ENCODE measurements at regions not wholly inside any gene's neighbourhood (a gene's known extent, or its start where the extent isn't known, plus 50 kb on each side); places are given as distances from the start of the nearest gene placed in this dataset.

DNA sequence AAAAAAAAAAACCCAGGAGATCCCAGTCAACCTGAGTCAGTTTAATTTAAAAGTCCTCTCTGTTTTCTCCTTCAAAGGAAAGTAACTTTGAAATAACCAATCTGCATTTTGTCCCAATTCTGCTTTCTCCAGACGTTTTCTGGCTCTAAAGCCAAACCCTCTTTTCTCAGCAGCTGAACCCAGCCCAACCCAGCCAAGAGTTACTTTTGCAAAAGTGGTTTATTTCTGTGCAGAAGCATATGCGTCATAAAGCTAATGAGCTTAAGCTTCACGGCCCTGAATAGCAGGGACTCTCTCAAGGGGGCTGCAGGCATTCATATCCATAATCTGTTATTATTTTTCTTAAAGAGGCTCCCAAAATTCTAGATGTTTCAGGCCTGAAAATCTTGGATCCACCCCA, 176.6 kb downstream of the GALC start:
- no peaks in the 10 kb centered on the region for H3K9me3 ChIP-seq (ENCODE audit: control insufficient read depth, low read depth, low read length)
- no peaks in the 10 kb centered on the region for H3K36me3 ChIP-seq (ENCODE audit: control insufficient read depth, insufficient read depth, low read length)

DNA sequence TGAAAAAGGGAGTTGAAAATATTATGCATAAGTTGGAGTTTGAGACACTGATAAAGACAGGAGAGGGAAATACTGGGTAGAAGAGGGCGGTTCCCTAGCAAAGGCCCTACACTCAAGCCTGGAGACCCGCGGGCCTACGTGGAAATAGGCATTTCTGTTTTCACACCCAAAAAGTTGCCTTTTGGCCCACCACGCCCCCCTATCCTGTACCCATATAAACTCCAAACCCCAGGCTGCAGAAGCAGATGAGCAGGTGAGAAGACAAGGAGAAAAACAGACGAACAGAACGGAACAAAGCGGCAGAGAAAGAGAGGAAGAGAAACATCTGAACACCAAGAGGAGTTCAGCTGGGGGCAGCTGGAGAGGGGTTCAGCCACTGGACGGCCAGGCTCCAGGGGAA, 177.9 kb downstream of the GALC start:
- Histone ChIP-seq H3K9me3 (ENCODE audit: control insufficient read depth, low read depth, low read length) (no peaks in the 10 kb centered on the region), H3K27ac (ENCODE audit: low read length) (no peak overlapping the region), H3K27me3 (ENCODE audit: control insufficient read depth, insufficient read depth, low read length) (no peaks in the 10 kb centered on the region), H3K4me3 (ENCODE audit: low read length) (no peak overlapping the region), H3K36me3 (ENCODE audit: control insufficient read depth, insufficient read depth, low read length) (no peaks in the 10 kb centered on the region), H3K4me1 (ENCODE audit: control insufficient read depth, insufficient read depth, low read length) (no peaks in the 10 kb centered on the region)
- no peak for DNase-seq
- 67% methylated on average over 1 of the region's 9 CpGs for WGBS (ENCODE audit: insufficient coverage, low lambda C conversion rate)

More for the DNA sequence above, 176.6 kb downstream of the GALC start:
- Histone ChIP-seq H3K27ac (ENCODE audit: low read length) (no peak overlapping the region), H3K27me3 (ENCODE audit: control insufficient read depth, insufficient read depth, low read length) (no peaks in the 10 kb centered on the region), H3K4me3 (ENCODE audit: low read length) (no peak overlapping the region), H3K4me1 (ENCODE audit: control insufficient read depth, insufficient read depth, low read length) (no peaks in the 10 kb centered on the region)
- WGBS (ENCODE audit: insufficient coverage, low lambda C conversion rate), result no CpG with 5 or more reads among the region's 3 CpGs
- DNase-seq, result no peak

DNA sequence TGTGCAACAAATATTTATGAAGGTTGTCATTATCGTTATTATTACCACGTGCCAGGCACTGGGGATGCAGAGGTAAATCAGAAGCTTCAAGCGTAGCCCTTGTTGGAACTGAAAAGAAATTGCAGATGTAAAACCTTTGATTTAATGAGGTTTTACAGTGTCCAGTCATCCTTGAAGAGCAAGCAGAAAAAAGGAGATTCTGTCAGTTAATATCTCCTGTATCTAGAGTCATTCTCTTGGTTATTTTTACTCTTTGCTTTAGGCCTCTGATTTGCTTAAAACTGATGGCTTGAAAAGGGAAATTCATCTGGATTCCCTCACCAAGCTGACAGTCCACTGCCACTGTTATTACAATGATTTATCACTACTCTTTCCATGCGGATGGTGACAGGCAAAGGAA, 179.3 kb downstream of the GALC start:
- H3K9me3 ChIP-seq (ENCODE audit: control insufficient read depth, low read depth, low read length), result no peaks in the 10 kb centered on the region
- H3K4me1 ChIP-seq (ENCODE audit: control insufficient read depth, insufficient read depth, low read length), result no peaks in the 10 kb centered on the region
- H3K36me3 ChIP-seq (ENCODE audit: control insufficient read depth, insufficient read depth, low read length), result no peaks in the 10 kb centered on the region
- H3K27me3 ChIP-seq (ENCODE audit: control insufficient read depth, insufficient read depth, low read length), result no peaks in the 10 kb centered on the region
- no peak overlapping the region for H3K4me3 ChIP-seq (ENCODE audit: low read length)
- DNase-seq, result no peak
- WGBS (ENCODE audit: insufficient coverage, low lambda C conversion rate), result 100% methylated on average over 3 of the region's 4 CpGs
- H3K27ac ChIP-seq (ENCODE audit: low read length), result no peak overlapping the region

DNA sequence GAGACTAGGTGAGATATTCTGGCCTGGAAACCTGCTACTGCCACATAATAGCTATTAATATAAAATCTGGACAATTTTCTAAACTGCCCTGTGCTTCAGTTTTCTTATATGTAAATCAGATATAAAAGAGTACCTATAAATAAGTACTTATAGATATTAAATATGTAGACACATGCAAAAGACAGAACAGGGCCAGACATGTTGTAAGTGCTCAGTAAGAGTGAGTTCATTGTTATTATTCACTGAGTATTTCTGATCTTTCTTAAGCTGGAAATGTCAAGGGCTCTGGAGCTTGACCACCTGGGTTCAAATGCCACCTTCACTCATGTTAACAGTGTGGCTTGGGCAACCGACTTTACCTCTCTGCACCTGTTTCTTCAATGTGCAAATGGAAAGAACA, 179.8 kb downstream of the GALC start:
- no peaks in the 10 kb centered on the region for H3K27me3 ChIP-seq (ENCODE audit: control insufficient read depth, insufficient read depth, low read length)
- H3K4me1 ChIP-seq (ENCODE audit: control insufficient read depth, insufficient read depth, low read length), result no peaks in the 10 kb centered on the region
- no peaks in the 10 kb centered on the region for H3K9me3 ChIP-seq (ENCODE audit: control insufficient read depth, low read depth, low read length)
- WGBS (ENCODE audit: insufficient coverage, low lambda C conversion rate), result no CpG with 5 or more reads among the region's 1 CpG
- no peaks in the 10 kb centered on the region for H3K36me3 ChIP-seq (ENCODE audit: control insufficient read depth, insufficient read depth, low read length)
- H3K27ac ChIP-seq (ENCODE audit: low read length), result no peak overlapping the region
- DNase-seq, result no peak
- no peak overlapping the region for H3K4me3 ChIP-seq (ENCODE audit: low read length)

DNA sequence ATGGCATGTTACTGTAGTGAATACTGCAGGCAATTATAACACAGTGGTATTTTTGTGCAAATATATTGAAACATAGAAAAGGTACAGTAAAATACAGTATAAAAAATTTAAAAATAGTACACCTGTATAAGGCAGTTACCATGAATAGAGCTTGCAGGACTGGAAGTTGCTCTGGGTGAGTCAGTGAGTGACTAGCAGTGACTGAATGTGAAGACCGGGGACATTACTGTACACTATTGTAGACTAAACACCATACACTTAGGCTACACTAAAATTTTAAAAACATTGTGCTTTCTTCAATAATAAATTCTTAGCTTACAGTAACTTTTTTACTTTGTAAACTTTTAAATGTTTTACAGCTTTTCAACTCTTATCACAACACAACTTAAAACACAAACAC, 181.7 kb downstream of the GALC start:
- no peaks in the 10 kb centered on the region for H3K27me3 ChIP-seq (ENCODE audit: control insufficient read depth, insufficient read depth, low read length)
- H3K9me3 ChIP-seq (ENCODE audit: control insufficient read depth, low read depth, low read length), result no peaks in the 10 kb centered on the region
- no peak overlapping the region for H3K27ac ChIP-seq (ENCODE audit: low read length)
- no CpG with 5 or more reads among the region's 1 CpG for WGBS (ENCODE audit: insufficient coverage, low lambda C conversion rate)
- H3K4me3 ChIP-seq (ENCODE audit: low read length), result no peak overlapping the region
- no peaks in the 10 kb centered on the region for H3K36me3 ChIP-seq (ENCODE audit: control insufficient read depth, insufficient read depth, low read length)
- DNase-seq, result no peak
- H3K4me1 ChIP-seq (ENCODE audit: control insufficient read depth, insufficient read depth, low read length), result no peaks in the 10 kb centered on the region

DNA sequence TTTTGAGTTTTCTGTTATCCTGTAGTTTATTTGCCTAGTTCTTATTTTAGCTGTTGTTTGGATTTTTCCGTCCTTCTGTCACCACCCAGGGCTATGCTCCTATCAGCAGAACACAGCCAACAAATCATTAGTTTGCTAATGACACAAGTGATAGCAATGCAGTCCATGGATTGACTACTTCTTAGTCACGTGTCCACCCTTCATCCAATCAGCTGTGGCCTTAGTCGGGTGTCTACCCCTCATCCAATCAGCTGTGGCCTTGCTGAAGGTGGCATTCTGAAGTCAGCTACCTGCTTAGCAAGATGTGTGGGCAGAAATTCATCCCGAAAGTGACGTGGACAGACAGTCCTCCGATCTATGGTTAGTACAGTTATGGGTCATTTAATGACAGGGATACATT, 182.3 kb downstream of the GALC start:
- no peak for DNase-seq
- Histone ChIP-seq H3K27ac (ENCODE audit: low read length) (no peak overlapping the region), H3K4me1 (ENCODE audit: control insufficient read depth, insufficient read depth, low read length) (no peaks in the 10 kb centered on the region), H3K27me3 (ENCODE audit: control insufficient read depth, insufficient read depth, low read length) (no peaks in the 10 kb centered on the region), H3K9me3 (ENCODE audit: control insufficient read depth, low read depth, low read length) (no peaks in the 10 kb centered on the region), H3K4me3 (ENCODE audit: low read length) (no peak overlapping the region), H3K36me3 (ENCODE audit: control insufficient read depth, insufficient read depth, low read length) (no peaks in the 10 kb centered on the region)
- WGBS (ENCODE audit: insufficient coverage, low lambda C conversion rate), result no CpG with 5 or more reads among the region's 6 CpGs

DNA sequence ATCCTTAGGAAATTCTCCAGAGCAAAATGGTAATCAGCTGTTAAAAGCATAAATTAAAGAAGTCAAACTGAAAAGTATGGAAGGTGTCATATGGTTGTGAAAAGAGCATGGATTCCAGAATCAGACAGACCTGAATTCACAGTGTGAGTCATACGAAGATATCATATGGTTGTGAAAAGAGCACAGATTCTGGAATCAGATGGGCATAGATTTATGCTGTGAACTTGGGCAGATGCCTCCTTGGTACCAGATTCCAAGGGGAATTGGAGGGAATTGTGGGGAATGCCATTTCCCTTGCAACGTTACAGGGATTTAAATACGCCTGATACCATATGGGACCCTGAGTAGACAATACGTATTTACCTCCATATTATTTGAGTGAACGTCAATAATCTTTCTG, 183.7 kb downstream of the GALC start:
- Histone ChIP-seq H3K36me3 (ENCODE audit: control insufficient read depth, insufficient read depth, low read length) (no peaks in the 10 kb centered on the region), H3K4me3 (ENCODE audit: low read length) (no peak overlapping the region), H3K4me1 (ENCODE audit: control insufficient read depth, insufficient read depth, low read length) (no peaks in the 10 kb centered on the region), H3K27ac (ENCODE audit: low read length) (no peak overlapping the region), H3K27me3 (ENCODE audit: control insufficient read depth, insufficient read depth, low read length) (no peaks in the 10 kb centered on the region), H3K9me3 (ENCODE audit: control insufficient read depth, low read depth, low read length) (no peaks in the 10 kb centered on the region)
- WGBS (ENCODE audit: insufficient coverage, low lambda C conversion rate), result no CpG with 5 or more reads among the region's 5 CpGs
- DNase-seq, result no peak

DNA sequence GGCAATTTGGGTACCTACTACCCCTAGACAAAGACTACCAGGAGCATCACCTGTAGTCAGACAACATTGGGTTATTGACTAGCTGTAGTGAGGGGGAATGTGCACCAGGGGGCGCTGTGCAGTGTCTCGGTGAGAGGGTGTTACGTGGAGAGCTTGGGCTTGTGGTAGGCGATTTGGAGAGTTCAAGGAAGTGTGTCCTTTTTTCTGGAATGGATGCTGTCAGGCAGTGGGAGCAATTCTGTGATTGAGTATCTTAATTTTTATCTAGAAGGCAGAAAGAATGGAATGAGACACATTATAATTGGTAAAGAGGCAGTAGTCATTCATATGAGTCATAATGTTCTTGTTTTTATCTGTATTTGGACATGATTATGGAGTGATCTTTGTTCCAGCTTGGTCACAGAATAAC, 187.7 kb downstream of the GALC start:
- DNase-seq, result peak in 1 of 2 donors; percentile 25
- Histone ChIP-seq H3K9me3 (ENCODE audit: control insufficient read depth, low read depth, low read length) (no peaks in the 10 kb centered on the region), H3K27me3 (ENCODE audit: control insufficient read depth, insufficient read depth, low read length) (no peaks in the 10 kb centered on the region), H3K36me3 (ENCODE audit: control insufficient read depth, insufficient read depth, low read length) (no peaks in the 10 kb centered on the region), H3K4me3 (ENCODE audit: low read length) (no peak overlapping the region), H3K4me1 (ENCODE audit: control insufficient read depth, insufficient read depth, low read length) (no peaks in the 10 kb centered on the region), H3K27ac (ENCODE audit: low read length) (no peak overlapping the region)
- no CpG with 5 or more reads among the region's 4 CpGs for WGBS (ENCODE audit: insufficient coverage, low lambda C conversion rate)

DNA sequence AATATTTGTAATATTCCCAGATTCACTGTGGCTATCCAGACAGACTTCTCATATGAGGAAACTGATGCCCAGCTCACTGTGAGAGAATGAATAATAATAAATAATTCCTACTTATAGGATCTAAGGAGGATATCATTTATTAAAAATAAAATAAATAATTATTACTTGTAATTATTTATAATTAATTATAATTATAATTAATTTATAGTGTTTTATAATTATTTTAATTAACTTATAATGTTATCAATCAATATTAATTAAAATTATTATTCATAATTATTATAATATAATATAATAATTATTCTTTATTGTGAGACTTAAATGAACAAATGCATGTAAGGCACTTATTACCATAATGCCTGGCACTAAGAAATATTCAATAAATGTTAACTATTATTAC, 192.8 kb downstream of the GALC start:
- Histone ChIP-seq H3K4me3 (ENCODE audit: low read length) (no peak overlapping the region), H3K27ac (ENCODE audit: low read length) (no peak overlapping the region), H3K27me3 (ENCODE audit: control insufficient read depth, insufficient read depth, low read length) (no peaks in the 10 kb centered on the region)

DNA sequence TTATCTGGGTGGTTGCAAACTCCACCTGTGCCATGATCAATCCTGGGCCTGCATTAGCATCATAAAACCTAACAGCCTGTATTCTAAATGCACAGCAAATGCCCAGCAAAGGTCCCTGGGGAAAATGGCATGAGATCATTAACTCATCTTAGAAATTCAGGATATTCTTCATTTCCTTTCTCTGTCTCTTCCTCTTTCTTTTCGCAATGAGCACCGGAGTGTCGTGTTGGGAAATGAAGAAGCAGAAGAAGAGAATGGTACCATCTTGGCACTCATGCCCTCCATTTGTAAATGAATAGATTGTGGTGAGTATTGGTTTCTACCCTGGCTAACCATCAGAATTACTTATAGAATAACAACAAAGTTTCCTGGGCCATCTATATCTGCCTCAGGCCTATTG, 193.6 kb downstream of the GALC start:
- H3K27me3 ChIP-seq (ENCODE audit: control insufficient read depth, insufficient read depth, low read length), result no peaks in the 10 kb centered on the region
- no CpG with 5 or more reads among the region's 3 CpGs for WGBS (ENCODE audit: insufficient coverage, low lambda C conversion rate)
- H3K9me3 ChIP-seq (ENCODE audit: control insufficient read depth, low read depth, low read length), result no peaks in the 10 kb centered on the region
- H3K4me3 ChIP-seq (ENCODE audit: low read length), result no peak overlapping the region
- no peak for DNase-seq
- H3K27ac ChIP-seq (ENCODE audit: low read length), result no peak overlapping the region
- no peaks in the 10 kb centered on the region for H3K4me1 ChIP-seq (ENCODE audit: control insufficient read depth, insufficient read depth, low read length)
- H3K36me3 ChIP-seq (ENCODE audit: control insufficient read depth, insufficient read depth, low read length), result no peaks in the 10 kb centered on the region

More for the DNA sequence above, 192.8 kb downstream of the GALC start:
- Histone ChIP-seq H3K4me1 (ENCODE audit: control insufficient read depth, insufficient read depth, low read length) (no peaks in the 10 kb centered on the region), H3K9me3 (ENCODE audit: control insufficient read depth, low read depth, low read length) (no peaks in the 10 kb centered on the region), H3K36me3 (ENCODE audit: control insufficient read depth, insufficient read depth, low read length) (no peaks in the 10 kb centered on the region)
- no peak for DNase-seq

DNA sequence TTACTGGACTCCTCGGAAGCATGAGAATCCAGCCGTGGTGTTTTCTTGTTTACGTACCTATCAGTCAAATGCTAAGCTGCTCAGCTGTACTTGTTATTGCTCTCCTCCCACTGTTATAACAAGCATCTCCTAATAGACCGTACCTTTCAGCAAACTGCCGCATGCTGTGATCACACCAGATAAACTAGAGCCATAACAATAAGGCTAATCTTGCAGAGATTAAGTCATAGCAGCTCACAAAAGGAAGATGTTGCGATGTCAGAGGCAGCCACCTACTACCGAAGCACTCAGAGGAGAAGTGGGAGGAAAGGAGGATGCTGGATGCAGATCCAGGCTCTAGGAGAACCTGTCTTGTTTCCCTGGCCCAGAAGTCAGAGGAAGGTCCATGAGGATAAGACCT, 196.0 kb downstream of the GALC start:
- Histone ChIP-seq H3K27ac (ENCODE audit: low read length) (no peak overlapping the region), H3K27me3 (ENCODE audit: control insufficient read depth, insufficient read depth, low read length) (no peaks in the 10 kb centered on the region), H3K36me3 (ENCODE audit: control insufficient read depth, insufficient read depth, low read length) (no peaks in the 10 kb centered on the region), H3K4me1 (ENCODE audit: control insufficient read depth, insufficient read depth, low read length) (no peaks in the 10 kb centered on the region), H3K9me3 (ENCODE audit: control insufficient read depth, low read depth, low read length) (no peaks in the 10 kb centered on the region), H3K4me3 (ENCODE audit: low read length) (no peak overlapping the region)
- DNase-seq, result no peak
- 40% methylated on average over 1 of the region's 7 CpGs for WGBS (ENCODE audit: insufficient coverage, low lambda C conversion rate)

Measured in large intestine (tissue), 3 donors.